Trophoblast cell (in vitro differentiated cells and primary cell): ENCODE measurements at regions not wholly inside any gene's neighbourhood (a gene's known extent, or its start where the extent isn't known, plus 50 kb on each side); places are given as distances from the start of the nearest gene placed in this dataset.

Experiments used
- DNase-seq, 2 donors: peaks; one replicate each; pipeline ENCODE4 v3.0.0-alpha.2; 2016
- H2AFZ ChIP-seq: 2 replicates; pipeline ENCODE4 v1.6.1; 2013; ENCODE audit warnings: low read length, moderate library complexity, mild to moderate bottlenecking; ENCODE audit not compliant: insufficient read depth, poor library complexity
- H2AK5ac ChIP-seq: 2 replicates; pipeline ENCODE4 v1.6.1; 2013; ENCODE audit warnings: mild to moderate bottlenecking, low read length
- H2BK120ac ChIP-seq: 2 replicates; pipeline ENCODE4 v1.6.1; 2013; ENCODE audit warnings: low read length, mild to moderate bottlenecking, moderate library complexity; ENCODE audit not compliant: insufficient read depth, poor library complexity
- H2BK12ac ChIP-seq: 2 replicates; pipeline ENCODE4 v1.6.1; 2013; ENCODE audit warnings: mild to moderate bottlenecking, low read length, moderate library complexity
- H2BK5ac ChIP-seq: 2 replicates; pipeline ENCODE4 v1.6.1; 2013; ENCODE audit warnings: low read length, low read depth, moderate library complexity, mild to moderate bottlenecking; ENCODE audit not compliant: poor library complexity
- H3K14ac ChIP-seq: 2 replicates; pipeline ENCODE4 v1.6.1; 2013; ENCODE audit warnings: mild to moderate bottlenecking, low read length
- H3K18ac ChIP-seq: 2 replicates; pipeline ENCODE4 v1.6.1; 2013; ENCODE audit warnings: mild to moderate bottlenecking, low read length
- H3K23ac ChIP-seq: 2 replicates; pipeline ENCODE4 v1.6.1; 2013; ENCODE audit warnings: low read length
- H3K27ac ChIP-seq: 2 replicates; pipeline ENCODE4 v1.5.1; 2013; ENCODE audit warnings: low read depth, mild to moderate bottlenecking, inconsistent platforms, low read length, moderate library complexity
- H3K27me3 ChIP-seq: 2 replicates; pipeline ENCODE4 v1.6.1; 2013; ENCODE audit warnings: inconsistent platforms, mild to moderate bottlenecking, low read length, moderate library complexity; ENCODE audit not compliant: insufficient read depth
- H3K36me3 ChIP-seq, 2 experiments: 1 replicate in 1 of 2; 2 replicates in 1 of 2; pipeline ENCODE4 v1.6.1; 2013; ENCODE audit warnings: low read length in 2 of 2, mild to moderate bottlenecking in 2 of 2, moderate library complexity in 1 of 2; ENCODE audit not compliant: insufficient read depth in 2 of 2, control insufficient read depth in 1 of 2
- H3K4ac ChIP-seq: 2 replicates; pipeline ENCODE4 v1.6.1; 2013; ENCODE audit warnings: low read depth, mild to moderate bottlenecking, low read length, moderate library complexity
- H3K4me1 ChIP-seq, 2 experiments: 1 replicate in 1 of 2; 2 replicates in 1 of 2; pipeline ENCODE4 v1.6.1; 2013; ENCODE audit warnings: low read length in 2 of 2, mild to moderate bottlenecking in 2 of 2, moderate library complexity in 1 of 2; ENCODE audit not compliant: insufficient read depth in 2 of 2, control insufficient read depth in 1 of 2
- H3K4me2 ChIP-seq: 2 replicates; pipeline ENCODE4 v1.6.1; 2013; ENCODE audit warnings: inconsistent platforms, mild to moderate bottlenecking, low read length, moderate library complexity
- H3K4me3 ChIP-seq: 2 replicates; pipeline ENCODE4 v1.5.1; 2013; ENCODE audit warnings: mild to moderate bottlenecking, low read depth, low read length, inconsistent platforms
- H3K79me1 ChIP-seq: one replicate; pipeline ENCODE4 v1.6.1; 2013; ENCODE audit warnings: low read length
- H3K79me2 ChIP-seq: 2 replicates; pipeline ENCODE4 v1.6.1; 2013; ENCODE audit warnings: low read length, mild to moderate bottlenecking; ENCODE audit not compliant: control insufficient read depth, insufficient read depth, poor library complexity
- H3K9ac ChIP-seq: 2 replicates; pipeline ENCODE4 v1.6.1; 2013; ENCODE audit warnings: mild to moderate bottlenecking, low read length
- H3K9me3 ChIP-seq: 2 replicates; pipeline ENCODE4 v1.6.1; 2013; ENCODE audit warnings: low read depth, mild to moderate bottlenecking, control low read depth, inconsistent platforms, low read length; ENCODE audit not compliant: insufficient read depth
- H4K12ac ChIP-seq: 2 replicates; pipeline ENCODE4 v1.6.1; 2013; ENCODE audit warnings: low read depth, mild to moderate bottlenecking, low read length, moderate library complexity
- H4K8ac ChIP-seq: 2 replicates; pipeline ENCODE4 v1.6.1; 2013; ENCODE audit warnings: low read depth, mild to moderate bottlenecking, low read length, moderate library complexity
- H4K91ac ChIP-seq: one replicate; pipeline ENCODE4 v1.6.1; 2013; ENCODE audit warnings: low read depth, mild to moderate bottlenecking, low read length, moderate library complexity
- WGBS: extraction: QIAGEN DNeasy Blood & Tissue Kit; methylation state at CpG from one replicate; pipeline ENCODE4 v1.1.7; 2013; ENCODE audit warnings: missing lambda C conversion rate; ENCODE audit not compliant: insufficient read length, insufficient coverage; ENCODE audit errors: extremely low coverage; 5-methylcytosine and 5-hydroxymethylcytosine counted together

GRCh38 chr10:78781991-78782390, 286.8 kb upstream of the ZMIZ1 start:
- no peak overlapping the region for H4K91ac ChIP-seq
- no peak overlapping the region for H3K4me3 ChIP-seq
- no peak overlapping the region for H2AFZ ChIP-seq
- H3K9ac ChIP-seq: no peak overlapping the region
- WGBS: no CpG with 5 or more reads among the region's 6 CpGs
- no peak for DNase-seq
- H2BK12ac ChIP-seq: no peak overlapping the region
- H3K79me2 ChIP-seq: no peaks in the 10 kb centered on the region
- no peak overlapping the region for H3K14ac ChIP-seq
- H3K4me2 ChIP-seq: no peak overlapping the region
- H3K4me1 ChIP-seq: peaks cover 8 to 19% of the 10 kb centered on the region in 2 experiments
- no peak overlapping the region for H4K8ac ChIP-seq
- H2BK5ac ChIP-seq: no peak overlapping the region
- no peak overlapping the region for H3K18ac ChIP-seq
- H2AK5ac ChIP-seq: no peak overlapping the region
- no peak overlapping the region for H4K12ac ChIP-seq
- no peaks in the 10 kb centered on the region for H3K36me3 ChIP-seq
- no peak overlapping the region for H3K4ac ChIP-seq
- no peaks in the 10 kb centered on the region for H3K79me1 ChIP-seq
- H3K27ac ChIP-seq: no peak overlapping the region
- no peaks in the 10 kb centered on the region for H3K27me3 ChIP-seq
- peaks cover 4% of the 10 kb centered on the region for H3K9me3 ChIP-seq
- H2BK120ac ChIP-seq: no peak overlapping the region
- H3K23ac ChIP-seq: no peak overlapping the region

- WGBS: no CpG with 5 or more reads among the region's 6 CpGs
- Histone ChIP-seq H2BK12ac (no peak overlapping the region), H3K4me1 (peaks cover 4 to 15% of the 10 kb centered on the region in 2 experiments), H3K4me3 (no peak overlapping the region), H3K18ac (no peak overlapping the region), H3K4me2 (no peak overlapping the region), H3K27ac (no peak overlapping the region), H4K8ac (no peak overlapping the region), H2BK5ac (no peak overlapping the region), H4K91ac (no peak overlapping the region), H3K36me3 (no peaks in the 10 kb centered on the region), H3K4ac (no peak overlapping the region), H3K27me3 (no peaks in the 10 kb centered on the region), H4K12ac (no peak overlapping the region), H3K9ac (no peak overlapping the region), H3K79me2 (no peaks in the 10 kb centered on the region), H3K23ac (no peak overlapping the region), H2BK120ac (no peak overlapping the region), H3K79me1 (no peaks in the 10 kb centered on the region), H2AK5ac (no peak overlapping the region), H2AFZ (no peak overlapping the region), H3K9me3 (peaks cover 4% of the 10 kb centered on the region), H3K14ac (no peak overlapping the region)
- DNase-seq: no peak
Observed at GRCh38 chr10:78782441-78782840, 286.3 kb upstream of the ZMIZ1 start.

- no peak overlapping the region for H3K4me2 ChIP-seq
- no peak overlapping the region for H2AK5ac ChIP-seq
- no peak overlapping the region for H3K18ac ChIP-seq
- no peak overlapping the region for H4K91ac ChIP-seq
- H2AFZ ChIP-seq: no peak overlapping the region
- no CpG with 5 or more reads among the region's 3 CpGs for WGBS
- no peak overlapping the region for H2BK120ac ChIP-seq
- H3K14ac ChIP-seq: no peak overlapping the region
- H3K79me1 ChIP-seq: no peaks in the 10 kb centered on the region
- no peak overlapping the region for H2BK5ac ChIP-seq
- no peaks in the 10 kb centered on the region for H3K79me2 ChIP-seq
- no peak overlapping the region for H2BK12ac ChIP-seq
- no peak overlapping the region for H4K8ac ChIP-seq
- no peak overlapping the region for H3K4ac ChIP-seq
- no peak overlapping the region for H4K12ac ChIP-seq
- no peaks in the 10 kb centered on the region for H3K27me3 ChIP-seq
- peaks cover 0 to 7% of the 10 kb centered on the region in 2 experiments for H3K4me1 ChIP-seq
- H3K23ac ChIP-seq: no peak overlapping the region
- no peaks in the 10 kb centered on the region for H3K36me3 ChIP-seq
- H3K9ac ChIP-seq: no peak overlapping the region
- DNase-seq: no peak
- peaks cover 4% of the 10 kb centered on the region for H3K9me3 ChIP-seq
- H3K4me3 ChIP-seq: no peak overlapping the region
- no peak overlapping the region for H3K27ac ChIP-seq
Observed at GRCh38 chr10:78783753-78784152, 285.0 kb upstream of the ZMIZ1 start.

GRCh38 chr10:78784546-78784945, 284.2 kb upstream of the ZMIZ1 start:
- no peak for DNase-seq
- no peak overlapping the region for H3K4me3 ChIP-seq
- no peaks in the 10 kb centered on the region for H3K4me1 ChIP-seq
- no peaks in the 10 kb centered on the region for H3K79me1 ChIP-seq
- no peak overlapping the region for H4K8ac ChIP-seq
- H3K18ac ChIP-seq: no peak overlapping the region
- H3K36me3 ChIP-seq: no peaks in the 10 kb centered on the region
- H3K9me3 ChIP-seq: peaks cover 4% of the 10 kb centered on the region
- H3K9ac ChIP-seq: no peak overlapping the region
- H2BK120ac ChIP-seq: no peak overlapping the region
- no peak overlapping the region for H2BK12ac ChIP-seq
- H3K79me2 ChIP-seq: no peaks in the 10 kb centered on the region
- H2AFZ ChIP-seq: no peak overlapping the region
- no peak overlapping the region for H4K12ac ChIP-seq
- no peak overlapping the region for H3K23ac ChIP-seq
- H4K91ac ChIP-seq: no peak overlapping the region
- H3K4me2 ChIP-seq: no peak overlapping the region
- no peak overlapping the region for H3K14ac ChIP-seq
- no peak overlapping the region for H2AK5ac ChIP-seq
- no peak overlapping the region for H3K27ac ChIP-seq
- H2BK5ac ChIP-seq: no peak overlapping the region
- H3K27me3 ChIP-seq: no peaks in the 10 kb centered on the region
- no peak overlapping the region for H3K4ac ChIP-seq
- no CpG with 5 or more reads among the region's 3 CpGs for WGBS
